HG02885 (cell line): ENCODE measurements at regions not wholly inside any gene's neighbourhood (a gene's known extent, or its start where the extent isn't known, plus 50 kb on each side); places are given as distances from the start of the nearest gene placed in this dataset.
"Not testable (repeated sequence)": the region's sequence is repeated elsewhere in the genome, so short reads cannot be mapped to it uniquely, and the experiment has no call there.

ENCODE experiments used
- ATAC-seq: cut with Tn5 transposase; IDR thresholded peaks from one replicate; pipeline ENCODE4 v1.9.1; 2021; ENCODE audit warnings: mild to moderate bottlenecking; ENCODE audit not compliant: unreplicated experiment, poor library complexity

DNA sequence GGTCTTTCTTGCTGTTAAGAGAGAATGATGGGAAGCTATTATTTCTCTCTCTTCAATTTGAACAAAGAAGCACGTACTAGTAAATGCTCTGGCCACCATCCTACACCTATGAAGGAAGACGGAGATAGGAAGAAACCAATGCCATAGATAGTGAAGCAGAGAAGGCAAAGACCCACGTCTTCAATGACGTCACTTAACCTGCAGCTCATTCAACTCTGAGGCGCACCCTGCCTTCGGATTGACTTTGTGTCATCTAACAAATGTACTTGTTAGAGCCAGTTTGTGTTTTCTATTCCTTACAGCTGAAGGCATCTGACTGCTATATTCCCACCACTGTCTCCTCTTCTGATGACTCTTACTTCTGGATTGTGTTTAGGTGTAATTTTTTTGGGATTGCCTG is 332.5 kb upstream of the DDI1 start:
- ATAC-seq, result no peak

- ATAC-seq, result no peak
Measured at GRCh38 chr11:103705642-103706041, 330.8 kb upstream of the DDI1 start.

DNA sequence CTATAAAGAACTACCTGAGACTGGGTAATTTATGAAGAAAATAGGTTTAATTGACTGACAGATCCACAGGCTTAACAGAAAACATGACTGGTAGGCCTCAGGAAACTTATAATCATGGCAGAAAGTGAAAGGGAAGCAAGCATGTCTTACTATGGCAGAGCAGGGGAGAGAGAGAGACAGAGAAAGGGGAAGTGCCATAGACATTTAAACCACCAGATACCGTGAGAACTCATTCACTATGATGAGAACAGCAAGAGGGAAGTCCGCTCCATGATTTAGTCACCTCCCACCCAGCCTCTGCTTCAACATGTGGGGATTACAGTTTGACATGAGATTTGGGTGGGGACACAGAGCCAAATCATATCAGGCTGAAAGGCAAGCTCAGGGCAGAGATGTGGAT is 327.1 kb upstream of the DDI1 start:
- ATAC-seq, result peak; percentile 91

DNA sequence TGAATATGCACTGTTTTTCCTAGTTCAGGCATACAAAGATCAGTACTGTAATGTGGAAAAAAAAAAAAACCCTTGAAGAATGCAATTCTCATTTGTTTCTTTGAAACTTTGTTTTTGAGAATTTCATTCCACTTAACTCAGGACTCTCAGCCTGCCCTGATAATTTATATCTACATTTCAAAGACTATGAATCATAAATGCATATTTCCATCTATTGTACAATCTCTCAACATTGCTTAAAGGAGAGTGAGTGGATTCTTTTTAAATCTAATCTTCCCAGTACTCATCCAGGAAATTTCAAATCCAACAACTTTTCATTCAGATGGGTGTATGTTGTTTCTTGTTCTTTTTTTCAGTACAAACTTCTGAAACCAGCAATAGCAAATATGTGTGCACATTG is 322.2 kb upstream of the DDI1 start:
- ATAC-seq, result no peak

- no peak for ATAC-seq
Measured at GRCh38 chr11:103716363-103716762, 320.1 kb upstream of the DDI1 start.

DNA sequence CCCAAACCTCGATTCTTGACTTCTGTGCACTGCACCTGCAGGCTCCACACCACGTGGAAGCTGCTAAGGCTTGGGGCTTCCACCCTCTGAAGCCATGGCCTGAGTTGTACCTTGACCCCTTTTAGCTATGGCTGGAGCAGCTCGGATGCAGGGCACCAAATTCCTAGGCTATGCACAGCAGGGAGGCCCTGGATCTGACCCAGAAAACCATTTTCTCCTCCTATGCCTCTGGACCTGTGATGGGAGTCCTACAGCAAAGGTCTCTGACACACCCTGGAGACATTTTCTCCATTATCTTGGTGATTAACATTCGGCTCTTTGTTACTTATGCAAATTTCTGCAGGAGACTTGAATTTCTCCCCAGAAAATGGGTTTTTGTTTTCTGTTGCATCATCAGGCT is 309.2 kb upstream of the DDI1 start:
- ATAC-seq, result no peak

DNA sequence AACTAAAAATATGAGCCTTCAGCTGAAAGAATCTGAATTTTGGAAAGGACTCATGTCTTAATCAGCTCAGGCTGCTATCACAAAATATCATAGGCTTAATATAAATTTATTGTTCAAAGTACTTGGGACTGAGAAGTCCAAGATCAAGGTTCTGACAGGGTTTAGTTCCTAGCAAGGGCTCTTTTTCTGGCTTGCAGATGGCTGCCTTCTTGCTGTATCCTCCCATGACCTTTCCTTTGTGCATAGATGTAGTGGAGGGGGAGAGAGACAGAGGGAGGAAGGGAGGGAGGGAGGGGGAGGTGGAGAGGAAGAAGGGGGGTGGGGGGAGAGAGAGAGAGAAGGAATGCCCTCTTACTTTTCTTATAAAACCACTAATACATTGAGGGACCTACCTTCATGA is 306.8 kb upstream of the DDI1 start:
- ATAC-seq, result no peak

GRCh38 chr11:103730131-103730940 is 306.1 kb upstream of the DDI1 start:
- no peak for ATAC-seq

GRCh38 chr11:103731670-103732069 is 304.8 kb upstream of the DDI1 start:
- no peak for ATAC-seq

- no peak for ATAC-seq
Measured at GRCh38 chr11:103733889-103734288, 302.6 kb upstream of the DDI1 start.

DNA sequence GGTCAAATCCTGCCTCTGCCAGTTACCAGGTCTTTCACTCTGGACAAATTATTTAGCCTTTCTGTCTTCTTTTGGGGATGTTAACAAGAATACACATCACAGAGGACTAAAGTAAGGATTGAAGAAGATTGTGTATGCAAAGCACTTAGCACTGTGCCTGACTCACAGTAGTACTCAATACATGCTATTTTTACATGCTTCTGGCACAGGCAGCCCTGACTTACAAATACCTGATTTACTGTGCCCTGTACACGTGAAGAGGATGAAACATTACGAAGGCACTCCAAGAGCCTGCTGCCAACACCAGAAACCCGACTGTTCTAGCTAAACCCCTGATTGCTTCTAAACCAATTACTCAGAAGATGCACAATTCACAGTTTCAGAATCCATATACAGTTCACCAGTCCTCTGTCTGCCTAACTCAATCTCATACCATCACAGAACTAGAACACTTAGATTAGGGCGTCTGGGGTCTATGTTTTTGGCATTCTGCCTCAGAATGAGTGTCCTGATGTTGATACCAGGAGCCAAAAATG is 300.9 kb upstream of the DDI1 start:
- no peak for ATAC-seq

DNA sequence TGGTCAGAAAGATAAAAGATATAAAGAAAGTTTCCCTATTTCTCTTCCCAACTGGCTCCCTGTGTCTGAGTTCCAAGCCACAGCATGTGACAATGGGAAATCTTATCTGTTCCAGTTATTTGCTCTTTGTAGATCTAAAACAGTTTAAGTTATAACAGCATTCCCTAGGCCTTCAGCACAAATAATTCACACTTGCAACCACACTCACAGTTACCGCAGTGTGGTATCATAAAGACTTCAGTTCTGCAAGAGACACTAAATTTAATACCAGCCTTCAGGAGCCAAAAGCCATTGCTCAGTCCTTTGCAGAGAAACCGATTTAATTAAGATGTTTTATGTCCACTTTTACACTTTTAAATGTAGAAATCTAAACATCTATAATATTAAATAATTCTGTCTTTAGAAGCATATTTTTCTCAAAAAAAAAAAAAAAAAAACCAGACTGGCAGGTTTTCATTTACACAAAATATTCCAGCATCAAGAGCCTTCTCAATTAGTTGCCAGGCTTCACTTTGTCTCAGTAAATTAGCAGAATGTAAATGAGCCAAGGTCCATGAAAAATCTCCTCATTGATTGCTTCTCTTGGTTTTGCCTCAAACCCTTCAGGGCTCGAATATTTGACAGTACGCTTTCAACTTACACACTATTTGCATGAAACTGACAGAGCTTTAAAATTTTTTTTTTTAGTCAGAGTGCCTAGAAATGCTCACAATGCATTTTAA is 300.0 kb upstream of the DDI1 start:
- no peak for ATAC-seq

DNA sequence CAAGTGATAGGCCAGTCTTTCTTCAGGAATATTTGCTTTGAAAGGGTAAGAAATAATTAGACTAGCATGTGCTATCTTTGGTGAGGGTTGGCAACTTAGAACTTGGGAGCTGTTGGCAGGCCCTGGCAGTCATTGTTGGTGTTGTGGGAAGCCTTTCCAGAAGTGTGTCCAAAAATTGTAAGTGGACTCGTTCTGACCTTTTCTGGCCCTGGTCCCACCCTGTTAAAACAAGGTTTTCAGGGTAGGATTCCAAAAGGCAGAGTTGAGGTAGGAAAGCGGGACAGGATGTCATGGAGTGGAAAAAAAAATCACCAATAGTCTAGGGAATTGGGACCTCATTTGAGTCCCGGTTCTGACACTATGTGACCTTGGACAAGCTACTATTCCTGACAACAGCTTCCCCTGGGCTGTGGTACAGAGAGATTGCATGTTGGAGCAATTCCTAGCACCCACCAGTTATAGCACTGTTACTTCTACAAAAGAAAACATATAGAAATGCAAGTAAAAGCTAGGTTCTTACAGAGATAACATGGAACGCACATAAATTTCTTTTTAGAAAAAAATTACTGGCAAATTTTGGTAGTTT is 299.3 kb upstream of the DDI1 start:
- ATAC-seq, result no peak

GRCh38 chr11:103737747-103738146 is 298.7 kb upstream of the DDI1 start:
- no peak for ATAC-seq

- not testable (repeated sequence) for ATAC-seq
Measured at GRCh38 chr11:103739074-103739796, 297.2 kb upstream of the DDI1 start.

DNA sequence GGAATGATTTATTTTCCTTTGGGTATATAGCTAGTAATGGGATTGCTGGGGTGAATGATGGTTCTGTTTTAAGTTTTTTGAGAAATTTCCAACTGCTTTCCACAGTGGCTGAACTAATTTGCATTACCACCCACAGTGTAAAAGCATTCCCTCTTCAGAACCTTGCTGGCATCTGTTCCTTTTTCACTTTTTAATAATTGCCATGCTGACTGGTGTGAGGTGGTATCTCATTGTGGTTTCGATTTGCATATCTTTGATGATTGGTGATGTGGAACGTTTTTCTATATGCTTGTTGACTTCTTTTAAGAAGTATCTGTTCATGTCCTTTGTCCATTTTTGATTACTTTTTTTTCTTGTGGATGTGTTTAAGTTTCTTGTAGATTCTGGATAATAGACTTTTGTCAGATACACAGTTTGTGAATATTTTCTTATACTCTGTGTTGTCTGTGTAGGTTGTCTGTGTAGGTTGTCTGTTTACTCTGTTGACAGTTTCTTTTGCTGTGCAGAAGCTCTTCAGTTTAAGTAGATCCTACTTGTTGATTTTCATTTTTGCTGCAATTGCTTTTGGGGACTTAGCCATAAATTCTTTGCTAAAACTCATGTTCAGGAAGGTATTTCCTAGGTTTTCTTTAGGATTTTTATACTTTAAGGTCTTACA is 291.8 kb upstream of the DDI1 start:
- no peak for ATAC-seq

- ATAC-seq, result no peak
Measured at GRCh38 chr11:103749158-103749557, 287.3 kb upstream of the DDI1 start.

DNA sequence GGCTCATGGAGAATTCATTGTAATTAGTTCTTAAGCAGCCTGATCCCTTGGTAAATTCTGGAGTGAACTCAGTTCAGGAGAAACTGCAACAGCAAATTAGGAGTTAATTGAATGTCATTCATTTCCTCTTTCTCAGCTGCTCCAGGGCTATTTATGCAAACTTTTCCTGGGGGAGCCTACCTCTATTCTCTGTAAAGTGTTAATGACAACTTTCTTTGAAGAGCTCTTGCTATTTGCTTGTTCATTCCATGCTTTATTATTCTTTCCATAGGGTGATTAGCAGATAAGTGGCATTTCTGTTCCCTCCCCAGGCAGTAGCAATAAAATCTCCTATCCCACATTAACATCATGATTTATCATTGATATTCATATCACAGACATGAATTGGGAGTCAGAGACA is 267.6 kb upstream of the DDI1 start:
- ATAC-seq, result no peak

GRCh38 chr11:103773059-103773458 is 263.4 kb upstream of the DDI1 start:
- no peak for ATAC-seq

DNA sequence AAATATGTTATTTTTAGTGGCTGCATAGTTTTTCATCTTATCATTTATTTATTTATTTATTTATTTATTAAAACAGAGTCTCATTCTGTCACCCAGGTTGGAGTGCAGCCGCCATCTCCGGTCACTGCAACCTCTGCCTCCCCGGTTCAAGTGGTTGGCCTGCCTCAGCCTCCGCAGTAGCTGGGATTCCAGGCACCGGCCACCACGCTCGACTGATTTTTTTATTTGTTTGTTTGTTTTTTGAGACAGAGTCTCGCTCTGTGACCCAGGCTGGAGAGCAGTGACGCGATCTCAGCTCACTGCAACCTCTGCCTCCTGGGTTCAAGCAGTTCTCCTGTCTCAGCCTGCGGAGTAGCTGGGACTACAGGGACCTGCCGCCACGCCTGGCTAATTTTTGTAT is 262.9 kb upstream of the DDI1 start:
- no peak for ATAC-seq
